ENCODE measurements at regions not wholly inside any gene's neighbourhood (a gene's known extent, or its start where the extent isn't known, plus 50 kb on each side); places are given as distances from the start of the nearest gene placed in this dataset.

- no peak for DNase-seq (ENCODE audit: low read depth)
Measured at GRCh38 chr22:49367041-49367697, 460.5 kb downstream of the BRD1 start.

- DNase-seq (ENCODE audit: low read depth) = no peak
Measured at GRCh38 chr22:49366437-49366836, 461.2 kb downstream of the BRD1 start.

GRCh38 chr22:49365910-49366309, 461.8 kb downstream of the BRD1 start:
- no peak for DNase-seq (ENCODE audit: low read depth)

GRCh38 chr22:49365191-49365837, 462.4 kb downstream of the BRD1 start:
- no peak for DNase-seq (ENCODE audit: low read depth)

- no peak for DNase-seq (ENCODE audit: low read depth)
Measured at GRCh38 chr22:49364398-49364797, 463.3 kb downstream of the BRD1 start.

GRCh38 chr22:49363526-49364230, 464.0 kb downstream of the BRD1 start:
- no peak for DNase-seq (ENCODE audit: low read depth)

- DNase-seq (ENCODE audit: low read depth) = no peak
Measured at GRCh38 chr22:49362211-49362839, 465.3 kb downstream of the BRD1 start.

GRCh38 chr22:49361164-49361563, 466.5 kb downstream of the BRD1 start:
- DNase-seq (ENCODE audit: low read depth) = no peak

- DNase-seq (ENCODE audit: low read depth) = no peak
Measured at GRCh38 chr22:49360746-49361145, 466.9 kb downstream of the BRD1 start.

GRCh38 chr22:49359076-49359475, 468.6 kb downstream of the BRD1 start:
- no peak for DNase-seq (ENCODE audit: low read depth)

GRCh38 chr22:49357661-49358440, 469.8 kb downstream of the BRD1 start:
- DNase-seq (ENCODE audit: low read depth) = no peak

GRCh38 chr22:49356428-49356827, 471.2 kb downstream of the BRD1 start:
- DNase-seq (ENCODE audit: low read depth) = no peak

- DNase-seq (ENCODE audit: low read depth) = no peak
Measured at GRCh38 chr22:49355211-49355920, 472.3 kb downstream of the BRD1 start.

GRCh38 chr22:49354516-49355210, 473.0 kb downstream of the BRD1 start:
- DNase-seq (ENCODE audit: low read depth) = no peak

- no peak for DNase-seq (ENCODE audit: low read depth)
Measured at GRCh38 chr22:49353235-49353634, 474.4 kb downstream of the BRD1 start.

GRCh38 chr22:49352361-49353169, 475.1 kb downstream of the BRD1 start:
- no peak for DNase-seq (ENCODE audit: low read depth)

GRCh38 chr22:49351761-49352227, 475.9 kb downstream of the BRD1 start:
- DNase-seq (ENCODE audit: low read depth) = no peak

GRCh38 chr22:49350441-49351121, 477.1 kb downstream of the BRD1 start:
- DNase-seq (ENCODE audit: low read depth) = no peak

- DNase-seq (ENCODE audit: low read depth) = no peak
Measured at GRCh38 chr22:49349841-49350381, 477.8 kb downstream of the BRD1 start.

Data from GM04503 (cell line).